ENCODE measurements at regions not wholly inside any gene's neighbourhood (a gene's known extent, or its start where the extent isn't known, plus 50 kb on each side); places are given as distances from the start of the nearest gene placed in this dataset.

DNA sequence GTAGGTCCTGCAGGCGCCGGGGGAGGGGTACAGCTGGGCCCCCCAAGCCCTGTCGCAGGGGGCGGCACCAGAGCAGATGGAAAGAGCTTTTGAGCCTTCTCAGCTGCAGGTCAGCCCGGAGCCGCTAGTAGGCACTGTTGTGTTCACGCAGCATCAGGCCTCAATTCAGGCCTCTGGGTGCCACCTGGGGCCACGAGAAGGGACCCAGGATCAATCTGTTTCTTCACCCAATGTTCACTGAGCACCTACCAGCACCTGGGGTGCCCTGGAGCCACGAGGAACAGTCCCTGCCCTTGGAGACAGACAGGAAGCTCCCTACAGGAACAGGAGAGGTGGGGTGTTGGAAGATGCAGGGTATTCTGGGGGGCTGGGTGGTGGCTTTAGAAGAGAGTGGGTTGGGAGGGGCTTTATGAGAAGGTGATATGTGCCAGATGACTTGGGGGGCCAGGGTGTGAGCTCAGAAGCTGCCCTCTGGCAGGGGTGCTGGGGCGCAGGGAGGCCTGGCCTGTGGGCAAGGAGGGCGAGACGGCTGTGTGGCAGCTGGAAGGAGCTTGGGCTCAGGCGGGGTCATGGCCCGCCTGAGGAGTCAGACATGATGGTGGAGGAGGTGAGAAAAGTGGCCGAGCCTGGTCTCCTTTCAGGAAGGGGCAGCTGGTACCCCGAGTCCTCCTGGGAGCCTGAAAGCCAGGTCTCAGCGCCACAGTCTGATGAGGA, 121.9 kb upstream of the GSE1 start (continued):
- TF ChIP-seq ZNF501 (CRISPR knock-in tag; IDR thresholded peaks at IDR 0.05) (peak; percentile 3), ZNF296 (CRISPR knock-in tag; conservative IDR thresholded peaks at IDR 0.05) (no peak), TSC22D2 (CRISPR knock-in tag; IDR thresholded peaks at IDR 0.05; ENCODE audit: borderline replicate concordance) (no peak), AHR (CRISPR knock-in tag; IDR thresholded peaks at IDR 0.05) (no peak), NR2F1 (CRISPR knock-in tag; IDR thresholded peaks at IDR 0.05) (no peak), HNRNPLL (IDR thresholded peaks at IDR 0.05; ENCODE audit: low read depth, low read length, poor library complexity, severe bottlenecking) (peak; percentile 23), RBFOX2 (IDR thresholded peaks at IDR 0.05; ENCODE audit: low read depth, low read length) (no peak), ZNF207 (IDR thresholded peaks at IDR 0.05; ENCODE audit: borderline replicate concordance) (no peak), ZNF264 (CRISPR knock-in tag; IDR thresholded peaks at IDR 0.05) (no peak), ZNF441 (CRISPR knock-in tag; IDR thresholded peaks at IDR 0.05; ENCODE audit: borderline replicate concordance) (no peak), ZNF124 (CRISPR knock-in tag; IDR thresholded peaks at IDR 0.05) (no peak), ZNF282 (IDR thresholded peaks at IDR 0.05; ENCODE audit: partially characterized antibody) (no peak), NRL (CRISPR knock-in tag; IDR thresholded peaks at IDR 0.05; ENCODE audit: borderline replicate concordance) (no peak), CENPT (CRISPR knock-in tag; IDR thresholded peaks at IDR 0.05; ENCODE audit: low read depth) (no peak), ZNF33B (CRISPR knock-in tag; IDR thresholded peaks at IDR 0.05) (0 out of 2 replicates have a peak, but pooled peaks have one; percentile 75)
- TF ChIP-seq, protein P1, sequence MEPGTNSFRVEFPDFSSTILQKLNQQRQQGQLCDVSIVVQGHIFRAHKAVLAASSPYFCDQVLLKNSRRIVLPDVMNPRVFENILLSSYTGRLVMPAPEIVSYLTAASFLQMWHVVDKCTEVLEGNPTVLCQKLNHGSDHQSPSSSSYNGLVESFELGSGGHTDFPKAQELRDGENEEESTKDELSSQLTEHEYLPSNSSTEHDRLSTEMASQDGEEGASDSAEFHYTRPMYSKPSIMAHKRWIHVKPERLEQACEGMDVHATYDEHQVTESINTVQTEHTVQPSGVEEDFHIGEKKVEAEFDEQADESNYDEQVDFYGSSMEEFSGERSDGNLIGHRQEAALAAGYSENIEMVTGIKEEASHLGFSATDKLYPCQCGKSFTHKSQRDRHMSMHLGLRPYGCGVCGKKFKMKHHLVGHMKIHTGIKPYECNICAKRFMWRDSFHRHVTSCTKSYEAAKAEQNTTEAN (CRISPR knock-in tag; conservative IDR thresholded peaks at IDR 0.05): no peak
- TF ChIP-seq, protein P2, sequence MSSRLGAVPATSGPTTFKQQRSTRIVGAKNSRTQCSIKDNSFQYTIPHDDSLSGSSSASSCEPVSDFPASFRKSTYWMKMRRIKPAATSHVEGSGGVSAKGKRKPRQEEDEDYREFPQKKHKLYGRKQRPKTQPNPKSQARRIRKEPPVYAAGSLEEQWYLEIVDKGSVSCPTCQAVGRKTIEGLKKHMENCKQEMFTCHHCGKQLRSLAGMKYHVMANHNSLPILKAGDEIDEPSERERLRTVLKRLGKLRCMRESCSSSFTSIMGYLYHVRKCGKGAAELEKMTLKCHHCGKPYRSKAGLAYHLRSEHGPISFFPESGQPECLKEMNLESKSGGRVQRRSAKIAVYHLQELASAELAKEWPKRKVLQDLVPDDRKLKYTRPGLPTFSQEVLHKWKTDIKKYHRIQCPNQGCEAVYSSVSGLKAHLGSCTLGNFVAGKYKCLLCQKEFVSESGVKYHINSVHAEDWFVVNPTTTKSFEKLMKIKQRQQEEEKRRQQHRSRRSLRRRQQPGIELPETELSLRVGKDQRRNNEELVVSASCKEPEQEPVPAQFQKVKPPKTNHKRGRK (CRISPR knock-in tag; IDR thresholded peaks at IDR 0.05): no peak
- TF ChIP-seq, protein P3, sequence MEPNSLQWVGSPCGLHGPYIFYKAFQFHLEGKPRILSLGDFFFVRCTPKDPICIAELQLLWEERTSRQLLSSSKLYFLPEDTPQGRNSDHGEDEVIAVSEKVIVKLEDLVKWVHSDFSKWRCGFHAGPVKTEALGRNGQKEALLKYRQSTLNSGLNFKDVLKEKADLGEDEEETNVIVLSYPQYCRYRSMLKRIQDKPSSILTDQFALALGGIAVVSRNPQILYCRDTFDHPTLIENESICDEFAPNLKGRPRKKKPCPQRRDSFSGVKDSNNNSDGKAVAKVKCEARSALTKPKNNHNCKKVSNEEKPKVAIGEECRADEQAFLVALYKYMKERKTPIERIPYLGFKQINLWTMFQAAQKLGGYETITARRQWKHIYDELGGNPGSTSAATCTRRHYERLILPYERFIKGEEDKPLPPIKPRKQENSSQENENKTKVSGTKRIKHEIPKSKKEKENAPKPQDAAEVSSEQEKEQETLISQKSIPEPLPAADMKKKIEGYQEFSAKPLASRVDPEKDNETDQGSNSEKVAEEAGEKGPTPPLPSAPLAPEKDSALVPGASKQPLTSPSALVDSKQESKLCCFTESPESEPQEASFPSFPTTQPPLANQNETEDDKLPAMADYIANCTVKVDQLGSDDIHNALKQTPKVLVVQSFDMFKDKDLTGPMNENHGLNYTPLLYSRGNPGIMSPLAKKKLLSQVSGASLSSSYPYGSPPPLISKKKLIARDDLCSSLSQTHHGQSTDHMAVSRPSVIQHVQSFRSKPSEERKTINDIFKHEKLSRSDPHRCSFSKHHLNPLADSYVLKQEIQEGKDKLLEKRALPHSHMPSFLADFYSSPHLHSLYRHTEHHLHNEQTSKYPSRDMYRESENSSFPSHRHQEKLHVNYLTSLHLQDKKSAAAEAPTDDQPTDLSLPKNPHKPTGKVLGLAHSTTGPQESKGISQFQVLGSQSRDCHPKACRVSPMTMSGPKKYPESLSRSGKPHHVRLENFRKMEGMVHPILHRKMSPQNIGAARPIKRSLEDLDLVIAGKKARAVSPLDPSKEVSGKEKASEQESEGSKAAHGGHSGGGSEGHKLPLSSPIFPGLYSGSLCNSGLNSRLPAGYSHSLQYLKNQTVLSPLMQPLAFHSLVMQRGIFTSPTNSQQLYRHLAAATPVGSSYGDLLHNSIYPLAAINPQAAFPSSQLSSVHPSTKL (CRISPR knock-in tag; IDR thresholded peaks at IDR 0.05): no peak
- TF ChIP-seq, protein P4, sequence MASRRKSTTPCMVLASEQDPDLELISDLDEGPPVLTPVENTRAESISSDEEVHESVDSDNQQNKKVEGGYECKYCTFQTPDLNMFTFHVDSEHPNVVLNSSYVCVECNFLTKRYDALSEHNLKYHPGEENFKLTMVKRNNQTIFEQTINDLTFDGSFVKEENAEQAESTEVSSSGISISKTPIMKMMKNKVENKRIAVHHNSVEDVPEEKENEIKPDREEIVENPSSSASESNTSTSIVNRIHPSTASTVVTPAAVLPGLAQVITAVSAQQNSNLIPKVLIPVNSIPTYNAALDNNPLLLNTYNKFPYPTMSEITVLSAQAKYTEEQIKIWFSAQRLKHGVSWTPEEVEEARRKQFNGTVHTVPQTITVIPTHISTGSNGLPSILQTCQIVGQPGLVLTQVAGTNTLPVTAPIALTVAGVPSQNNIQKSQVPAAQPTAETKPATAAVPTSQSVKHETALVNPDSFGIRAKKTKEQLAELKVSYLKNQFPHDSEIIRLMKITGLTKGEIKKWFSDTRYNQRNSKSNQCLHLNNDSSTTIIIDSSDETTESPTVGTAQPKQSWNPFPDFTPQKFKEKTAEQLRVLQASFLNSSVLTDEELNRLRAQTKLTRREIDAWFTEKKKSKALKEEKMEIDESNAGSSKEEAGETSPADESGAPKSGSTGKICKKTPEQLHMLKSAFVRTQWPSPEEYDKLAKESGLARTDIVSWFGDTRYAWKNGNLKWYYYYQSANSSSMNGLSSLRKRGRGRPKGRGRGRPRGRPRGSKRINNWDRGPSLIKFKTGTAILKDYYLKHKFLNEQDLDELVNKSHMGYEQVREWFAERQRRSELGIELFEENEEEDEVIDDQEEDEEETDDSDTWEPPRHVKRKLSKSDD (CRISPR knock-in tag; IDR thresholded peaks at IDR 0.05; ENCODE audit: low read depth): no peak
- TF ChIP-seq, protein P5, sequence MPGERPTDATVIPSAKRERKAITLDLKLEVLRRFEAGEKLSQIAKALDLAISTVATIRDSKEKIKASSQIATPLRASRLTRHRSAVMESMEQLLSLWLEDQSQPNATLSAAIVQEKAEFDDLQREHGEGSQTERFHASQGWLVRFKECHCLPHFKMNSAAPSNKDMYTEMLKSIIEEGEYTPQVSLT (CRISPR knock-in tag; IDR thresholded peaks at IDR 0.05; ENCODE audit: borderline replicate concordance, low read depth): no peak
